ENCODE measurements at regions not wholly inside any gene's neighbourhood (a gene's known extent, or its start where the extent isn't known, plus 50 kb on each side); places are given as distances from the start of the nearest gene placed in this dataset.
A peak's percentile ranks its signal among the peaks of the same experiment; 100 is the strongest.
"Not testable (repeated sequence)": the region's sequence is repeated elsewhere in the genome, so short reads cannot be mapped to it uniquely, and the experiment has no call there.

- peaks cover 8% of the 10 kb centered on the region for H3K4me1 Mint-ChIP-seq
- DNase-seq (no peak), ATAC-seq (ENCODE audit: low read depth) (no peak)
- POLR2A ChIA-PET, result no interaction called here
- no peaks in the 10 kb centered on the region for H3K36me3 Mint-ChIP-seq
- peaks cover 2% of the 10 kb centered on the region for H3K27me3 Mint-ChIP-seq
- no peak overlapping the region for H3K4me3 Mint-ChIP-seq
- H3K27ac Mint-ChIP-seq, result peak overlapping the region; percentile 41
- no peaks in the 10 kb centered on the region for H3K9me3 Mint-ChIP-seq
Measured at GRCh38 chr19:30066781-30067759, 125.0 kb downstream of the URI1 start.

- DNase-seq, result not testable (repeated sequence)
- peak overlapping the region; percentile 14 for H3K27ac Mint-ChIP-seq
Measured at GRCh38 chr19:30067956-30068506, 126.0 kb downstream of the URI1 start.

GRCh38 chr19:30068528-30069395, 126.7 kb downstream of the URI1 start:
- peak overlapping the region; percentile 12 for H3K27ac Mint-ChIP-seq
- DNase-seq, result no peak
- no peaks in the 10 kb centered on the region for H3K9me3 Mint-ChIP-seq
- H3K4me1 Mint-ChIP-seq, result peaks cover 8% of the 10 kb centered on the region
- POLR2A ChIA-PET, result no interaction called here
- no peaks in the 10 kb centered on the region for H3K36me3 Mint-ChIP-seq
- H3K27me3 Mint-ChIP-seq, result peaks cover 2% of the 10 kb centered on the region
- H3K4me3 Mint-ChIP-seq, result no peak overlapping the region
- ATAC-seq (ENCODE audit: low read depth), result no peak

More at GRCh38 chr19:30067956-30068506, 126.0 kb downstream of the URI1 start:
- H3K27me3 Mint-ChIP-seq; ATAC-seq (ENCODE audit: low read depth); H3K4me3 Mint-ChIP-seq; H3K9me3 Mint-ChIP-seq; H3K36me3 Mint-ChIP-seq; POLR2A ChIA-PET; H3K4me1 Mint-ChIP-seq: not testable (repeated sequence)

- DNase-seq, result no peak
- Mint-ChIP-seq H3K27me3 (peaks cover 5% of the 10 kb centered on the region), H3K27ac (peak overlapping the region; percentile 12), H3K9me3 (no peaks in the 10 kb centered on the region), H3K4me3 (no peak overlapping the region), H3K36me3 (no peaks in the 10 kb centered on the region), H3K4me1 (peaks cover 8% of the 10 kb centered on the region)
- POLR2A ChIA-PET, result no interaction called here
- ATAC-seq (ENCODE audit: low read depth), result no peak
Measured at GRCh38 chr19:30069535-30070197, 127.6 kb downstream of the URI1 start.

GRCh38 chr19:30070198-30070967, 128.3 kb downstream of the URI1 start:
- no peak overlapping the region for H3K27ac Mint-ChIP-seq
- H3K4me3 Mint-ChIP-seq, result no peak overlapping the region
- peaks cover 5% of the 10 kb centered on the region for H3K27me3 Mint-ChIP-seq
- DNase-seq (no peak), ATAC-seq (ENCODE audit: low read depth) (no peak)
- POLR2A ChIA-PET, result no interaction called here
- H3K4me1 Mint-ChIP-seq, result peaks cover 8% of the 10 kb centered on the region
- no peaks in the 10 kb centered on the region for H3K36me3 Mint-ChIP-seq
- no peaks in the 10 kb centered on the region for H3K9me3 Mint-ChIP-seq

- Mint-ChIP-seq H3K27me3 (peaks cover 5% of the 10 kb centered on the region), H3K4me3 (no peak overlapping the region), H3K9me3 (no peaks in the 10 kb centered on the region), H3K36me3 (no peaks in the 10 kb centered on the region), H3K4me1 (peaks cover 8% of the 10 kb centered on the region), H3K27ac (no peak overlapping the region)
- POLR2A ChIA-PET, result no interaction called here
- ATAC-seq (ENCODE audit: low read depth), result no peak
- no peak for DNase-seq
Measured at GRCh38 chr19:30070968-30071632, 129.1 kb downstream of the URI1 start.

GRCh38 chr19:30071871-30072270, 129.8 kb downstream of the URI1 start:
- Mint-ChIP-seq H3K27ac (no peak overlapping the region), H3K4me1 (peaks cover 4% of the 10 kb centered on the region), H3K4me3 (no peak overlapping the region), H3K27me3 (peaks cover 2% of the 10 kb centered on the region), H3K36me3 (no peaks in the 10 kb centered on the region), H3K9me3 (no peaks in the 10 kb centered on the region)
- ATAC-seq (ENCODE audit: low read depth) (no peak), DNase-seq (no peak)
- POLR2A ChIA-PET, result no interaction called here

GRCh38 chr19:30073152-30074000, 131.3 kb downstream of the URI1 start:
- Mint-ChIP-seq H3K36me3 (no peaks in the 10 kb centered on the region), H3K4me3 (no peak overlapping the region), H3K9me3 (no peaks in the 10 kb centered on the region), H3K27ac (no peak overlapping the region), H3K4me1 (no peaks in the 10 kb centered on the region), H3K27me3 (peaks cover 2% of the 10 kb centered on the region)
- POLR2A ChIA-PET, result no interaction called here
- ATAC-seq (ENCODE audit: low read depth) (no peak), DNase-seq (no peak)

- no peaks in the 10 kb centered on the region for H3K4me1 Mint-ChIP-seq
- no peak overlapping the region for H3K4me3 Mint-ChIP-seq
- H3K27ac Mint-ChIP-seq, result no peak overlapping the region
- peaks cover 4% of the 10 kb centered on the region for H3K27me3 Mint-ChIP-seq
- H3K9me3 Mint-ChIP-seq, result no peaks in the 10 kb centered on the region
- POLR2A ChIA-PET, result no interaction called here
- ATAC-seq (ENCODE audit: low read depth), result no peak
- H3K36me3 Mint-ChIP-seq, result no peaks in the 10 kb centered on the region
- no peak for DNase-seq
Measured at GRCh38 chr19:30074096-30074495, 132.1 kb downstream of the URI1 start.

GRCh38 chr19:30074741-30075715, 133.0 kb downstream of the URI1 start:
- POLR2A ChIA-PET, result no interaction called here
- no peaks in the 10 kb centered on the region for H3K4me1 Mint-ChIP-seq
- no peaks in the 10 kb centered on the region for H3K36me3 Mint-ChIP-seq
- no peaks in the 10 kb centered on the region for H3K9me3 Mint-ChIP-seq
- H3K4me3 Mint-ChIP-seq, result no peak overlapping the region
- no peak overlapping the region for H3K27ac Mint-ChIP-seq
- ATAC-seq (ENCODE audit: low read depth), result no peak
- peaks cover 9% of the 10 kb centered on the region for H3K27me3 Mint-ChIP-seq
- DNase-seq, result no peak

GRCh38 chr19:30076101-30076551, 134.1 kb downstream of the URI1 start:
- H3K27me3 Mint-ChIP-seq, result peaks cover 12% of the 10 kb centered on the region
- POLR2A ChIA-PET, result no interaction called here
- no peak overlapping the region for H3K4me3 Mint-ChIP-seq
- no peak for ATAC-seq (ENCODE audit: low read depth)
- no peak overlapping the region for H3K27ac Mint-ChIP-seq
- no peaks in the 10 kb centered on the region for H3K9me3 Mint-ChIP-seq
- H3K36me3 Mint-ChIP-seq, result no peaks in the 10 kb centered on the region
- DNase-seq, result no peak
- H3K4me1 Mint-ChIP-seq, result no peaks in the 10 kb centered on the region

Data from activated naive CD8-positive, alpha-beta T cell treated with anti-CD3 and anti-CD28 coated beads, Interleukin-2, amount 10 ng/mL, durations not matched to agents 7 days and 5 days (primary cell).